K562 (cell line): ENCODE measurements at regions not wholly inside any gene's neighbourhood (a gene's known extent, or its start where the extent isn't known, plus 50 kb on each side); places are given as distances from the start of the nearest gene placed in this dataset.

Source experiments
- ATAC-seq: fragments of 200-7000 bp; cut with Tn5 transposase; 3 replicates; pipeline ENCODE4 v1.9.1; 2020; ENCODE audit warnings: moderate library complexity
- BruUV-seq: library from RNA; stranded (reverse); fragments of 400-500 nt; replicated peaks from 2 replicates; lab custom pipeline; 2021; lab: Mats Ljungman, UMichigan
- CTCF ChIA-PET: fragments of 300-600 bp; formaldehyde crosslinking; extraction: SDS; loops from one replicate; lab custom pipeline; 2021; ENCODE audit warnings: low intra/inter-chr PET ratio; lab: Yijun Ruan, JAX
- POLR2A ChIA-PET: fragments of 300-600, 350-650 bp; sonication (Branson Sonifier 250); formaldehyde crosslinking; extraction: SDS; loops from one replicate; lab custom pipeline; 2021; ENCODE audit warnings: antibody characterized with exemption, inconsistent platforms; lab: Yijun Ruan, JAX
- DNase-seq, 4 experiments: peaks; one replicate each; pipeline versions ENCODE4 v3.0.0 to v3.0.0-alpha.2; 2011 to 2018; ENCODE audit warnings: low spot score in 3 of 4, mixed read lengths in 3 of 4; ENCODE audit errors: extremely low read depth in 1 of 4
- FAIRE-seq: peaks from 2 replicates; lab custom pipeline; 2011; peaks lifted over from hg19 to GRCh38; lab: Jason Lieb, UNC
- H2AFZ ChIP-seq: 2 replicates; pipeline ENCODE4 v1.6.0; 2011; ENCODE audit warnings: low read depth, low read length, control low read depth, inconsistent platforms
- H3K27ac ChIP-seq: fragments of 200-600 bp; 3 replicates; pipeline ENCODE4 v1.8.0; 2011; ENCODE audit warnings: low read depth, mild to moderate bottlenecking, control low read depth, inconsistent platforms, low read length, moderate library complexity, mixed read lengths; ENCODE audit errors: extremely low read depth
- H3K27me3 ChIP-seq, 2 experiments: fragments of 300-600 bp in 1 of 2; 2 replicates in 1 of 2; 3 replicates in 1 of 2; pipeline versions ENCODE4 v1.6.0 to v1.8.0; 2011; ENCODE audit warnings: inconsistent platforms in 2 of 2, low read length in 2 of 2, mild to moderate bottlenecking in 1 of 2, mixed read lengths in 1 of 2, moderate library complexity in 1 of 2; ENCODE audit not compliant: control insufficient read depth in 2 of 2, insufficient read depth in 2 of 2
- H3K36me3 ChIP-seq: fragments of 300-600 bp; 3 replicates; pipeline ENCODE4 v1.8.0; 2011; ENCODE audit warnings: mild to moderate bottlenecking, low read length, inconsistent platforms; ENCODE audit not compliant: control insufficient read depth, insufficient read depth
- H3K4me1 ChIP-seq, 2 experiments: fragments of 200-600 bp in 1 of 2; replicated peaks in 1 of 2; 2 replicates in 1 of 2; 3 replicates in 1 of 2; pipeline versions ENCODE4 v1.5.1 to v1.8.0; 2011; ENCODE audit warnings: inconsistent platforms in 2 of 2, low read length in 2 of 2, mild to moderate bottlenecking in 1 of 2, mixed read lengths in 1 of 2, moderate library complexity in 1 of 2; ENCODE audit not compliant: control insufficient read depth in 2 of 2, insufficient read depth in 2 of 2
- H3K4me2 ChIP-seq: 2 replicates; pipeline ENCODE4 v1.6.1; 2011; ENCODE audit warnings: low read length, control low read depth, inconsistent platforms, mixed read lengths; ENCODE audit not compliant: insufficient read depth
- H3K4me3 ChIP-seq: fragments of 200-600 bp; sonication (generic), shearing (Covaris generic); 2 replicates; pipeline ENCODE4 v1.5.1; 2016; ENCODE audit warnings: control low read depth, inconsistent platforms
- H3K79me2 ChIP-seq: fragments of 200-600 bp; 3 replicates; pipeline ENCODE4 v1.8.0; 2011; ENCODE audit warnings: low read length, inconsistent platforms; ENCODE audit not compliant: control insufficient read depth, insufficient read depth
- H3K9ac ChIP-seq, 2 experiments: 2 replicates each; pipeline versions ENCODE4 v1.6.0 to v1.6.1; 2011; ENCODE audit warnings: low read depth in 2 of 2, low read length in 2 of 2, control low read depth in 1 of 2, inconsistent platforms in 1 of 2, mild to moderate bottlenecking in 1 of 2, mixed read lengths in 1 of 2; ENCODE audit not compliant: insufficient read depth in 1 of 2
- H3K9me1 ChIP-seq: one replicate; pipeline ENCODE4 v1.6.0; 2011; ENCODE audit warnings: inconsistent platforms, mild to moderate bottlenecking, low read length, moderate library complexity; ENCODE audit not compliant: control insufficient read depth, insufficient read depth
- H3K9me3 ChIP-seq: replicated peaks from 2 replicates; pipeline ENCODE4 v1.5.1; 2011; ENCODE audit warnings: low read depth, low read length, inconsistent platforms; ENCODE audit not compliant: control insufficient read depth, insufficient read depth
- H4K20me1 ChIP-seq: replicated peaks from 2 replicates; pipeline ENCODE4 v1.6.1; 2011; ENCODE audit warnings: low read length, inconsistent platforms, mixed read lengths; ENCODE audit not compliant: control insufficient read depth, insufficient read depth
- BRD9 ChIP-seq: fragments of 450-650 bp; IDR thresholded peaks from 2 replicates; pipeline ENCODE4 v1.6.1; 2018; ENCODE audit warnings: low read depth; ENCODE audit not compliant: partially characterized antibody
- ETV1 ChIP-seq: fragments of 450-650 bp; conservative IDR thresholded peaks from 2 replicates; pipeline ENCODE4 v1.6.1; 2016; ENCODE audit warnings: missing genetic modification characterization, control low read depth, low read depth, missing compliant biosample characterization
- NR2C2 ChIP-seq, 2 experiments: fragments of 200-800 bp in 1 of 2; sonication (Bioruptor generic) in 1 of 2; sonication (generic) in 1 of 2; formaldehyde crosslinking in 1 of 2; IDR thresholded peaks; 2 replicates each; pipeline versions ENCODE4 v1.6.1 to v1.8.0; 2016 to 2022; ENCODE audit warnings: mild to moderate bottlenecking in 1 of 2, missing compliant biosample characterization in 1 of 2, missing genetic modification characterization in 1 of 2, missing genetic modification reagents in 1 of 2
- SRSF3 ChIP-seq: fragments of 200-400 bp; formaldehyde crosslinking; IDR thresholded peaks from 2 replicates; pipeline ENCODE4 v1.6.1; 2016; ENCODE audit warnings: mild to moderate bottlenecking, low read length, moderate library complexity; ENCODE audit not compliant: insufficient read depth
- TAF1 ChIP-seq: IDR thresholded peaks from 2 replicates; pipeline ENCODE4 v1.6.1; 2011; ENCODE audit warnings: mild to moderate bottlenecking, low read length, moderate library complexity; ENCODE audit not compliant: insufficient read depth, control insufficient read depth, severe bottlenecking; ENCODE audit errors: extremely low read depth
- USF1 ChIP-seq: sonication (generic); formaldehyde crosslinking; IDR thresholded peaks from 2 replicates; pipeline ENCODE4 v1.9.0; 2022; ENCODE audit warnings: mild to moderate bottlenecking, missing genetic modification reagents
- ZNF699 ChIP-seq: fragments of 250-450 bp; sonication (Bioruptor Pico); IDR thresholded peaks from 2 replicates; pipeline ENCODE4 v1.8.0; 2021; ENCODE audit warnings: mild to moderate bottlenecking, moderate library complexity; ENCODE audit not compliant: insufficient replicate concordance
- WGBS: fragments of 100-300 bp; shearing (Covaris generic); methylation state at CpG from one replicate; pipeline ENCODE4 v1.1.6; 2016; ENCODE audit warnings: low coverage, mixed read lengths; ENCODE audit not compliant: insufficient coverage; ENCODE audit errors: missing lambda C conversion rate; 5-methylcytosine and 5-hydroxymethylcytosine counted together
- in situ Hi-C: fragments of 300-500 bp; cut with MboI; formaldehyde crosslinking; loops from 4 replicates; pipeline ENCODE4 v1.15.0; 2018; ENCODE audit warnings: inconsistent platforms, mixed read lengths
- intact Hi-C: fragments of 100-400 bp; cut with micrococcal nuclease; formaldehyde crosslinking; loops from 2 replicates; pipeline ENCODE4 v1.14.2; 2022
- TF ChIP-seq, protein P1 (sequence below): sonication (generic); formaldehyde crosslinking; IDR thresholded peaks from 2 replicates; pipeline ENCODE4 v1.8.0; 2022; ENCODE audit warnings: missing genetic modification reagents, mild to moderate bottlenecking, moderate library complexity, borderline replicate concordance
- TF ChIP-seq, protein P2 (sequence below): fragments of 450-650 bp; formaldehyde crosslinking; IDR thresholded peaks from 2 replicates; pipeline ENCODE4 v1.4.0; 2022; ENCODE audit warnings: missing genetic modification characterization

- Histone ChIP-seq H3K36me3 (no peaks in the 10 kb centered on the region), H2AFZ (0 out of 2 replicates have a peak overlapping the region, but pooled peaks have one; percentile 10), H3K27me3 (no peaks in the 10 kb centered on the region), H3K4me2 (no peak overlapping the region), H3K9me3 (0 out of 2 replicates have a peak, but pooled peaks cover 2% of the 10 kb centered on the region), H3K4me3 (no peak overlapping the region), H3K79me2 (no peaks in the 10 kb centered on the region), H4K20me1 (no peaks in the 10 kb centered on the region), H3K27ac (no peak overlapping the region), H3K9me1 (no peaks in the 10 kb centered on the region), H3K9ac (no peak overlapping the region), H3K4me1 (no peaks in the 10 kb centered on the region)
- no TSS peak for BruUV-seq
- WGBS, result 36% methylated on average over 14 of the region's 14 CpGs
- peak; percentile 36; the same call in 2 of the 3 replicates for ATAC-seq
- FAIRE-seq, result no peak
- intact Hi-C loops, result no loop called here
- in situ Hi-C loops, result no loop called here
- POLR2A ChIA-PET, result interaction anchor here (0.6 kb wide), 1 partner anchor 907 kb away, joined by 5 read pairs; no protein-coding TSS in a partner anchor
- DNase-seq, result no peak
- CTCF ChIA-PET, result no interaction called here
- TF ChIP-seq SRSF3 (no peak), BRD9 (no peak), ETV1 (no peak), ZNF699 (CRISPR knock-in tag) (no peak), USF1 (CRISPR knock-in tag) (peak; percentile 31; the same call in 1 of the 2 replicates), TAF1 (no peak), NR2C2 (CRISPR knock-in tag; IDR thresholded peaks at IDR 0.05) (no peak), NR2C2 (tag; IDR thresholded peaks at IDR 0.05) (no peak)
- TF ChIP-seq, protein P1, sequence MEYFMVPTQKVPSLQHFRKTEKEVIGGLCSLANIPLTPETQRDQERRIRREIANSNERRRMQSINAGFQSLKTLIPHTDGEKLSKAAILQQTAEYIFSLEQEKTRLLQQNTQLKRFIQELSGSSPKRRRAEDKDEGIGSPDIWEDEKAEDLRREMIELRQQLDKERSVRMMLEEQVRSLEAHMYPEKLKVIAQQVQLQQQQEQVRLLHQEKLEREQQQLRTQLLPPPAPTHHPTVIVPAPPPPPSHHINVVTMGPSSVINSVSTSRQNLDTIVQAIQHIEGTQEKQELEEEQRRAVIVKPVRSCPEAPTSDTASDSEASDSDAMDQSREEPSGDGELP (CRISPR knock-in tag), result no peak
- TF ChIP-seq, protein P2, sequence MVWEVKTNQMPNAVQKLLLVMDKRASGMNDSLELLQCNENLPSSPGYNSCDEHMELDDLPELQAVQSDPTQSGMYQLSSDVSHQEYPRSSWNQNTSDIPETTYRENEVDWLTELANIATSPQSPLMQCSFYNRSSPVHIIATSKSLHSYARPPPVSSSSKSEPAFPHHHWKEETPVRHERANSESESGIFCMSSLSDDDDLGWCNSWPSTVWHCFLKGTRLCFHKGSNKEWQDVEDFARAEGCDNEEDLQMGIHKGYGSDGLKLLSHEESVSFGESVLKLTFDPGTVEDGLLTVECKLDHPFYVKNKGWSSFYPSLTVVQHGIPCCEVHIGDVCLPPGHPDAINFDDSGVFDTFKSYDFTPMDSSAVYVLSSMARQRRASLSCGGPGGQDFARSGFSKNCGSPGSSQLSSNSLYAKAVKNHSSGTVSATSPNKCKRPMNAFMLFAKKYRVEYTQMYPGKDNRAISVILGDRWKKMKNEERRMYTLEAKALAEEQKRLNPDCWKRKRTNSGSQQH (CRISPR knock-in tag), result no peak
These were observed 82.3 kb upstream of the ASAP2 start for GRCh38 chr2:9124231-9124741.
